ENCODE measurements at regions not wholly inside any gene's neighbourhood (a gene's known extent, or its start where the extent isn't known, plus 50 kb on each side); places are given as distances from the start of the nearest gene placed in this dataset.

GRCh38 chr1:63046539-63046938, 262.6 kb downstream of the ATG4C start:
- no peak for DNase-seq

GRCh38 chr1:63049135-63049534, 265.2 kb downstream of the ATG4C start:
- no peak for DNase-seq

- no peak for DNase-seq
Observed at GRCh38 chr1:63051356-63051755, 267.4 kb downstream of the ATG4C start.

GRCh38 chr1:63051886-63052285, 268.0 kb downstream of the ATG4C start:
- DNase-seq = no peak

GRCh38 chr1:63054184-63054583, 268.2 kb upstream of the FOXD3 start:
- DNase-seq = no peak

- no peak for DNase-seq
Observed at GRCh38 chr1:63063367-63063766, 259.0 kb upstream of the FOXD3 start.

GRCh38 chr1:63064135-63064534, 258.2 kb upstream of the FOXD3 start:
- DNase-seq = no peak

GRCh38 chr1:63068626-63069025, 253.7 kb upstream of the FOXD3 start:
- no peak for DNase-seq

GRCh38 chr1:63069214-63069613, 253.2 kb upstream of the FOXD3 start:
- DNase-seq = no peak

GRCh38 chr1:63073309-63074306, 248.8 kb upstream of the FOXD3 start:
- peak; percentile 19 for DNase-seq

- DNase-seq = no peak
Observed at GRCh38 chr1:63074321-63074720, 248.0 kb upstream of the FOXD3 start.

GRCh38 chr1:63082766-63083165, 239.6 kb upstream of the FOXD3 start:
- no peak for DNase-seq

GRCh38 chr1:63087966-63088365, 234.4 kb upstream of the FOXD3 start:
- no peak for DNase-seq

- no peak for DNase-seq
Observed at GRCh38 chr1:63099188-63099587, 223.2 kb upstream of the FOXD3 start.

GRCh38 chr1:63101336-63101735, 221.0 kb upstream of the FOXD3 start:
- DNase-seq = no peak

- no peak for DNase-seq
Observed at GRCh38 chr1:63103682-63104081, 218.7 kb upstream of the FOXD3 start.

- no peak for DNase-seq
Observed at GRCh38 chr1:63107066-63107465, 215.3 kb upstream of the FOXD3 start.

GRCh38 chr1:63108206-63108605, 214.2 kb upstream of the FOXD3 start:
- DNase-seq = no peak

- DNase-seq = no peak
Observed at GRCh38 chr1:63112155-63112900, 210.0 kb upstream of the FOXD3 start.

- DNase-seq = no peak
Observed at GRCh38 chr1:63115527-63115926, 206.8 kb upstream of the FOXD3 start.

GRCh38 chr1:63116016-63116415, 206.4 kb upstream of the FOXD3 start:
- DNase-seq = no peak

- DNase-seq = no peak
Observed at GRCh38 chr1:63119575-63120155, 202.7 kb upstream of the FOXD3 start.

GRCh38 chr1:63122079-63122478, 200.3 kb upstream of the FOXD3 start:
- DNase-seq = no peak

All from DMS79 treated with DMSO at 0.1 percent for 48 hours (cell line).